H1 (cell line): ENCODE measurements at regions not wholly inside any gene's neighbourhood (a gene's known extent, or its start where the extent isn't known, plus 50 kb on each side); places are given as distances from the start of the nearest gene placed in this dataset.

Source experiments
- GABPA ChIP-seq: IDR thresholded peaks from 2 replicates; pipeline ENCODE4 v1.6.1; 2011; ENCODE audit warnings: mild to moderate bottlenecking, low read length, moderate library complexity, borderline replicate concordance; ENCODE audit not compliant: insufficient read depth
- NRF1 ChIP-seq: IDR thresholded peaks from 2 replicates; pipeline ENCODE4 v1.6.1; 2011; ENCODE audit warnings: mild to moderate bottlenecking, low read depth, low read length, improper control_type of control experiment
- POLR2A ChIP-seq, 2 experiments: IDR thresholded peaks; 1 replicate in 1 of 2; 2 replicates in 1 of 2; pipeline ENCODE4 v1.6.1; 2011; ENCODE audit warnings: low read depth in 2 of 2, low read length in 2 of 2, mild to moderate bottlenecking in 2 of 2; ENCODE audit errors: control extremely low read depth in 1 of 2
- SP1 ChIP-seq: IDR thresholded peaks from 2 replicates; pipeline ENCODE4 v1.6.1; 2011; ENCODE audit warnings: low read depth, low read length
- TCF12 ChIP-seq: IDR thresholded peaks from 2 replicates; pipeline ENCODE4 v1.6.1; 2011; ENCODE audit warnings: low read depth, mild to moderate bottlenecking, low read length
- TF ChIP-seq, protein P1 (sequence below): fragments of 300-600 bp; sonication (generic); IDR thresholded peaks from 2 replicates; pipeline ENCODE4 v1.7.1; 2012; ENCODE audit warnings: low read length, moderate library complexity, mild to moderate bottlenecking, inconsistent platforms; ENCODE audit not compliant: insufficient replicate concordance

DNA sequence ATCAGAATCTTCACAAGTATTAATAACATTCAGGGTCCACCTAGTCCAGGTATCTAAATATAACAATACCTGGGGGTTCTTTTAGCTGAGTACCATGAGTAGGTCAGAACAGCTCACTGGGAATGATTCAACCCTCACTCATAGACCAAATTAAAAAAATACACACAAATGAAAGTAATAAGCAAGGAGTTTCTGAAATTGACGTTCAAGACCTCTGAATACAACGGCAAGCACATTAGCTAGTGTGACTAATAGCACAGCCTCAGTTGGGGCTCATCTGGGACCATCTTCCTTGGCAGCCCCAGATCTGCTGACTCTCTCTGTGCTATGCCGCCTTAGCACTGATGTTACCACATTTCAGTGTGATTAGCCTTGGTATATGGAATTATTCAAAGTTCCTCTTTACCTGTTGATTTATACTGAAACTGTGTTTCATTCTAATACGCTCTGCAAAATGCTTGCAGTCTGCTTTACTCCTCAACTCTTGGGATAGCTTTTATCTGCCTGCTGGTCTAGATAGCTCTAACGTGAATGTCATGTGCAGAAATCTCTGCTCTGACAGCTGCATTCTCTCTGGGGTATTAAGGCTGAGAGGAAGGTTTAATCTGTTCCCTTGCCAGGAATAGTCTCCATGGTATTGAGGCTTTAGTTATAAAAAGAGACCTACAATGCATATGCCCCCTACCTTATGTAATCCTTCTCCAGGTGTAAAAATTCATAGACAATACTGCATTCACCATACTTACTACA lies 153.3 kb downstream of the METTL4 start (continued):
- TF ChIP-seq, protein P1, sequence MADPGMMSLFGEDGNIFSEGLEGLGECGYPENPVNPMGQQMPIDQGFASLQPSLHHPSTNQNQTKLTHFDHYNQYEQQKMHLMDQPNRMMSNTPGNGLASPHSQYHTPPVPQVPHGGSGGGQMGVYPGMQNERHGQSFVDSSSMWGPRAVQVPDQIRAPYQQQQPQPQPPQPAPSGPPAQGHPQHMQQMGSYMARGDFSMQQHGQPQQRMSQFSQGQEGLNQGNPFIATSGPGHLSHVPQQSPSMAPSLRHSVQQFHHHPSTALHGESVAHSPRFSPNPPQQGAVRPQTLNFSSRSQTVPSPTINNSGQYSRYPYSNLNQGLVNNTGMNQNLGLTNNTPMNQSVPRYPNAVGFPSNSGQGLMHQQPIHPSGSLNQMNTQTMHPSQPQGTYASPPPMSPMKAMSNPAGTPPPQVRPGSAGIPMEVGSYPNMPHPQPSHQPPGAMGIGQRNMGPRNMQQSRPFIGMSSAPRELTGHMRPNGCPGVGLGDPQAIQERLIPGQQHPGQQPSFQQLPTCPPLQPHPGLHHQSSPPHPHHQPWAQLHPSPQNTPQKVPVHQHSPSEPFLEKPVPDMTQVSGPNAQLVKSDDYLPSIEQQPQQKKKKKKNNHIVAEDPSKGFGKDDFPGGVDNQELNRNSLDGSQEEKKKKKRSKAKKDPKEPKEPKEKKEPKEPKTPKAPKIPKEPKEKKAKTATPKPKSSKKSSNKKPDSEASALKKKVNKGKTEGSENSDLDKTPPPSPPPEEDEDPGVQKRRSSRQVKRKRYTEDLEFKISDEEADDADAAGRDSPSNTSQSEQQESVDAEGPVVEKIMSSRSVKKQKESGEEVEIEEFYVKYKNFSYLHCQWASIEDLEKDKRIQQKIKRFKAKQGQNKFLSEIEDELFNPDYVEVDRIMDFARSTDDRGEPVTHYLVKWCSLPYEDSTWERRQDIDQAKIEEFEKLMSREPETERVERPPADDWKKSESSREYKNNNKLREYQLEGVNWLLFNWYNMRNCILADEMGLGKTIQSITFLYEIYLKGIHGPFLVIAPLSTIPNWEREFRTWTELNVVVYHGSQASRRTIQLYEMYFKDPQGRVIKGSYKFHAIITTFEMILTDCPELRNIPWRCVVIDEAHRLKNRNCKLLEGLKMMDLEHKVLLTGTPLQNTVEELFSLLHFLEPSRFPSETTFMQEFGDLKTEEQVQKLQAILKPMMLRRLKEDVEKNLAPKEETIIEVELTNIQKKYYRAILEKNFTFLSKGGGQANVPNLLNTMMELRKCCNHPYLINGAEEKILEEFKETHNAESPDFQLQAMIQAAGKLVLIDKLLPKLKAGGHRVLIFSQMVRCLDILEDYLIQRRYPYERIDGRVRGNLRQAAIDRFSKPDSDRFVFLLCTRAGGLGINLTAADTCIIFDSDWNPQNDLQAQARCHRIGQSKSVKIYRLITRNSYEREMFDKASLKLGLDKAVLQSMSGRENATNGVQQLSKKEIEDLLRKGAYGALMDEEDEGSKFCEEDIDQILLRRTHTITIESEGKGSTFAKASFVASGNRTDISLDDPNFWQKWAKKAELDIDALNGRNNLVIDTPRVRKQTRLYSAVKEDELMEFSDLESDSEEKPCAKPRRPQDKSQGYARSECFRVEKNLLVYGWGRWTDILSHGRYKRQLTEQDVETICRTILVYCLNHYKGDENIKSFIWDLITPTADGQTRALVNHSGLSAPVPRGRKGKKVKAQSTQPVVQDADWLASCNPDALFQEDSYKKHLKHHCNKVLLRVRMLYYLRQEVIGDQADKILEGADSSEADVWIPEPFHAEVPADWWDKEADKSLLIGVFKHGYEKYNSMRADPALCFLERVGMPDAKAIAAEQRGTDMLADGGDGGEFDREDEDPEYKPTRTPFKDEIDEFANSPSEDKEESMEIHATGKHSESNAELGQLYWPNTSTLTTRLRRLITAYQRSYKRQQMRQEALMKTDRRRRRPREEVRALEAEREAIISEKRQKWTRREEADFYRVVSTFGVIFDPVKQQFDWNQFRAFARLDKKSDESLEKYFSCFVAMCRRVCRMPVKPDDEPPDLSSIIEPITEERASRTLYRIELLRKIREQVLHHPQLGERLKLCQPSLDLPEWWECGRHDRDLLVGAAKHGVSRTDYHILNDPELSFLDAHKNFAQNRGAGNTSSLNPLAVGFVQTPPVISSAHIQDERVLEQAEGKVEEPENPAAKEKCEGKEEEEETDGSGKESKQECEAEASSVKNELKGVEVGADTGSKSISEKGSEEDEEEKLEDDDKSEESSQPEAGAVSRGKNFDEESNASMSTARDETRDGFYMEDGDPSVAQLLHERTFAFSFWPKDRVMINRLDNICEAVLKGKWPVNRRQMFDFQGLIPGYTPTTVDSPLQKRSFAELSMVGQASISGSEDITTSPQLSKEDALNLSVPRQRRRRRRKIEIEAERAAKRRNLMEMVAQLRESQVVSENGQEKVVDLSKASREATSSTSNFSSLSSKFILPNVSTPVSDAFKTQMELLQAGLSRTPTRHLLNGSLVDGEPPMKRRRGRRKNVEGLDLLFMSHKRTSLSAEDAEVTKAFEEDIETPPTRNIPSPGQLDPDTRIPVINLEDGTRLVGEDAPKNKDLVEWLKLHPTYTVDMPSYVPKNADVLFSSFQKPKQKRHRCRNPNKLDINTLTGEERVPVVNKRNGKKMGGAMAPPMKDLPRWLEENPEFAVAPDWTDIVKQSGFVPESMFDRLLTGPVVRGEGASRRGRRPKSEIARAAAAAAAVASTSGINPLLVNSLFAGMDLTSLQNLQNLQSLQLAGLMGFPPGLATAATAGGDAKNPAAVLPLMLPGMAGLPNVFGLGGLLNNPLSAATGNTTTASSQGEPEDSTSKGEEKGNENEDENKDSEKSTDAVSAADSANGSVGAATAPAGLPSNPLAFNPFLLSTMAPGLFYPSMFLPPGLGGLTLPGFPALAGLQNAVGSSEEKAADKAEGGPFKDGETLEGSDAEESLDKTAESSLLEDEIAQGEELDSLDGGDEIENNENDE: no peak
- TF ChIP-seq SP1 (no peak), NRF1 (no peak), POLR2A (IDR thresholded peaks at IDR 0.05; ENCODE audit: control extremely low read depth in 1 of 2, low read depth in 2 of 2, low read length in 2 of 2) (no peak), GABPA (no peak), TCF12 (no peak)
